ENCODE measurements at regions not wholly inside any gene's neighbourhood (a gene's known extent, or its start where the extent isn't known, plus 50 kb on each side); places are given as distances from the start of the nearest gene placed in this dataset.

DNA sequence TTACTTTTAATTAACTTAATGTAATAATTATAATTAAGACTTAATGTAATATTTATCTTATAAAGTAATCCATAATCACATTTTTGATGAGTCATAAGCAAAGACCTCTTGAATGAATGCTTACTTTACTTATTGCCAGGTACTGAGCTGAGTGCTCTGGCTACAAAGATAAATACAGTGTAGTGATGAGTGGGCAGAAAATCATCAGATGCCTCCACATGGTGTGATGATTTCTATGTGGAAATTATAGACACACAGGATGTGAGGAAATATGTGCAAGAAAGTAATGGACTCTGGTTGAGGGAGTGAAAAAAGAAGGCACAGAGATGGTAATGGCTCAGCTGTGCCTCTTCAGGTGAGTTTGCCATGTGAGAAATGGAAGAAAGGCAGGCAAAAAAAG lies 422.6 kb upstream of the CD180 start:
- TF ChIP-seq, protein P1, sequence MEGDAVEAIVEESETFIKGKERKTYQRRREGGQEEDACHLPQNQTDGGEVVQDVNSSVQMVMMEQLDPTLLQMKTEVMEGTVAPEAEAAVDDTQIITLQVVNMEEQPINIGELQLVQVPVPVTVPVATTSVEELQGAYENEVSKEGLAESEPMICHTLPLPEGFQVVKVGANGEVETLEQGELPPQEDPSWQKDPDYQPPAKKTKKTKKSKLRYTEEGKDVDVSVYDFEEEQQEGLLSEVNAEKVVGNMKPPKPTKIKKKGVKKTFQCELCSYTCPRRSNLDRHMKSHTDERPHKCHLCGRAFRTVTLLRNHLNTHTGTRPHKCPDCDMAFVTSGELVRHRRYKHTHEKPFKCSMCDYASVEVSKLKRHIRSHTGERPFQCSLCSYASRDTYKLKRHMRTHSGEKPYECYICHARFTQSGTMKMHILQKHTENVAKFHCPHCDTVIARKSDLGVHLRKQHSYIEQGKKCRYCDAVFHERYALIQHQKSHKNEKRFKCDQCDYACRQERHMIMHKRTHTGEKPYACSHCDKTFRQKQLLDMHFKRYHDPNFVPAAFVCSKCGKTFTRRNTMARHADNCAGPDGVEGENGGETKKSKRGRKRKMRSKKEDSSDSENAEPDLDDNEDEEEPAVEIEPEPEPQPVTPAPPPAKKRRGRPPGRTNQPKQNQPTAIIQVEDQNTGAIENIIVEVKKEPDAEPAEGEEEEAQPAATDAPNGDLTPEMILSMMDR (IDR thresholded peaks at IDR 0.05; ENCODE audit: poor library complexity), result no peak
- TF ChIP-seq EZH2phosphoT487 (IDR thresholded peaks at IDR 0.05; ENCODE audit: low read depth, severe bottlenecking, unreplicated experiment) (no peak), EZH2 (IDR thresholded peaks at IDR 0.05; ENCODE audit: borderline replicate concordance) (no peak)

Measured in hepatocyte (in vitro differentiated cells).